Posterior vena cava (tissue), 2 donors: ENCODE measurements at regions not wholly inside any gene's neighbourhood (a gene's known extent, or its start where the extent isn't known, plus 50 kb on each side); places are given as distances from the start of the nearest gene placed in this dataset.

Source experiments
- DNase-seq: peaks from one replicate; pipeline ENCODE4 v3.0.0-alpha.2; 2020; ENCODE audit warnings: low spot score
- intact Hi-C, 2 donors: fragments of 100-400 bp; cut with DNase I; formaldehyde crosslinking; loops; one replicate each; pipeline versions ENCODE4 v1.14.1 to v1.14.2; 2022 to 2023
- donor health status: DM: yes; HTN: yes; CAD: no.
- donor health status: DM: yes; HTN: yes; CAD: no.

- DNase-seq = no peak
- intact Hi-C loops = no loop called here
These were observed 69.3 kb downstream of the ISOC1 start for GRCh38 chr5:129163810-129164378.

DNA sequence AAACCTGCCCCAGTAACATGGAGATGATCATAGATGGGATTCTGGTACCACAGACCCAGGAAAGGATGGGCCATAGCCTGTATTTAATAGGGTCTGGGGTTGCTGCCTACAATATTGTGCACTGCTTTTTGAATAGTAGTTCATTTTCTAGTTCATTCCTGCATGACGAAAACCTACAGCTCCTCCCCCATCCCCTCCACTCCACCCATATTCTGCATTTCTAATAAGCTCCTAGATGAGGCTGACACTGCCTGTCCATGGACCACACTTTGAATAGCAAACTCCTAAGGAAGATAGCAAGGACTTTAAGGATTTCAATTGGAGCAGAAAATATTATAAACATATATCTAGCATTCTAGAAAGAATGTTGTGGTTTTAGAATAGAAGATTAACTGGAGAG lies 75.5 kb downstream of the ISOC1 start:
- no peak for DNase-seq
- intact Hi-C loops = no loop called here

DNA sequence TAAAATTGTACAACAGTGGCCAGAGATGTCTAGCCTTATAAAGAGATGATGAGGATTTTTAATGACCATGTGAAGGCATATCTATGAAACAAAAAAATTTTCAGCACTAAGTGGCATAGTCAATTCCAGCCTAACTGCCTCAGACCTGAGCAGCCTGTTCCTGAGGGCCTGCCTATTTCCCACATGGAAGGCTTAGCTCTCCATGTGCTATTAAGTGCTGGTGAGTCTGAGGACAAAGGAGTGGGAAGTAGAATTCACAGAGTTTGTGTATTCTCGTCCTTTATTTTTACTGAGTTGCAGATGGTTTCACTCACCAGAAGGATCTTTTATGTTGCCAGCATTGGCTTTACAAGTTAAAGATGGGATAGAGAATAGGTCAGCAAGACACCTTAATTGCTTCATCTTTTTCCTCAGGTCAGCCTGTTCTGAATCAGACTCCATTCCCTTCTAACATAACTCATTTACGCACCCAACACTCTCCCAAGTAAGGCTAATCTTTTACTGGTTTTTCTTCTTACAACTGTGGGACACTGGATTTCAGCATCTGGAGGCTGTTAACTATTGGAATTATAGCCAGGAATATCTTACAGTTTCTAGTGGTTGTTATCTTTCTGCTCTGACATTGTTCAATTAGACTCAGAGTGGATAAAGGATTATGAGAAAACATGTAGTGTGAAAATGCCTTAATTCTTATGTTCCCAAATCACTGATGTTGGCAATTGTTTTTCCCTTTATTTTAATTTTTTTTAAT lies 76.8 kb downstream of the ISOC1 start:
- no peak for DNase-seq

GRCh38 chr5:129172580-129172979 lies 78.0 kb downstream of the ISOC1 start:
- no peak for DNase-seq
- intact Hi-C loops = no loop called here

More for the DNA sequence above, 76.8 kb downstream of the ISOC1 start:
- intact Hi-C loops = no loop called here

DNA sequence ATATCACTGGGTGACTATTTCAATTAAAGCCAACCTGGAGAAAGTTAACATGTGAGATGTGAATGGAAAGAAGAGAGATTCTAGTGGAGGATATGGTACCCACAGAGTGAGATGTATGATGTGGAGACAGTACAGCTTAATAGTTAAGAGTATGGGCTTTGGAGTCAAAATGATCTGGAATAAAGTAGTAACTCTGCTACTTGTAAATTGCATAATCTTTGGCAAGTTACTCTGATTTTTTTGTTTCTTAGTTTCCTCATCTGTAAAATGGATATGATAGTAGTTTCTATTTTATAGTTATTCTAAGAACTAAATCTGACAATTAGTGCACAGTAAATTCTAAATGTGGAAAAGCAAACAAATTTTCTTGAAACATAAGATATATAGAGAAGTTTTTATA lies 79.2 kb downstream of the ISOC1 start:
- intact Hi-C loops = no loop called here
- no peak for DNase-seq

GRCh38 chr5:129174480-129174879 lies 79.9 kb downstream of the ISOC1 start:
- intact Hi-C loops = no loop called here
- DNase-seq = no peak

- intact Hi-C loops = no loop called here
- DNase-seq = no peak
These were observed 82.9 kb downstream of the ISOC1 start for GRCh38 chr5:129177451-129177850.

DNA sequence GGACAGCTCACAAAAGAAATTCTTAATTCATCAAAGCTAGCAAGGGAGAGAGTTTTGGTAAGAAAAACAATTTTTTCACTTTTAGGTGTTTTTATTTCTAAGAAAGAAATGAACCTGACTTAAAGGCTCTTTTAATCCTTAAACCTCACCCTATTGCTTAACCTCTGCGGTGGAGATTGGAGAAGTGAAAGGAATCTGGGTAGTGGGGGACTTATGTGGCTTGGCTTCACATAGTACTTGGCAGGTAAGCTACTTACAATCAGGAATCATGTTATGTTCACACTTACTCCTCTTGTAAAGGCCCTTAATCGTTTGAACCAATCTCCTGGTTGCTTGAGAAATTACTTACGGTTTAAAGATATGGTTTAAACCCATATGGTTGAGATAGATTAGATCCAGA lies 104.8 kb downstream of the ISOC1 start:
- DNase-seq = no peak
- intact Hi-C loops = no loop called here

- no peak for DNase-seq
- intact Hi-C loops = no loop called here
These were observed 110.0 kb downstream of the ISOC1 start for GRCh38 chr5:129204525-129204924.

GRCh38 chr5:129216001-129216400 lies 121.5 kb downstream of the ISOC1 start:
- DNase-seq = peak; percentile 22
- intact Hi-C loops = no loop called here

DNA sequence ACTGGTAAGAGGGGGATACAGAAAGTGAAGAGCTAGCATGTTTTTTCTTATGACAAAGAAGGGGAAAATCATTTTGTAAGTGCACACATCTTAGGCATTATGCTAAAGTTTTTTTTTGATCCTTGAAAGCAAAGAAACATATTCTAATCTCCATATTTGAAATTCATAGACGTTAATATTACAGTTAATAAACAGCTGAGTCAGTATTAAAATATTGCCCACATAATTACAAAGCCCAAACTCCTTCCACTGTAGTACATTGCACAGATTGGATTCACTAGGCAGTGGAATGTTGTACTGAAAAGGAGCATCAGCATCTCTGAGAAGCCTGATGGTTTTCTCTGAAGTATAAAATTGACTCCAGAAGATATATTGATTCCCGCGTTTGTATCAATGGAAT lies 122.6 kb downstream of the ISOC1 start:
- intact Hi-C loops = no loop called here

DNA sequence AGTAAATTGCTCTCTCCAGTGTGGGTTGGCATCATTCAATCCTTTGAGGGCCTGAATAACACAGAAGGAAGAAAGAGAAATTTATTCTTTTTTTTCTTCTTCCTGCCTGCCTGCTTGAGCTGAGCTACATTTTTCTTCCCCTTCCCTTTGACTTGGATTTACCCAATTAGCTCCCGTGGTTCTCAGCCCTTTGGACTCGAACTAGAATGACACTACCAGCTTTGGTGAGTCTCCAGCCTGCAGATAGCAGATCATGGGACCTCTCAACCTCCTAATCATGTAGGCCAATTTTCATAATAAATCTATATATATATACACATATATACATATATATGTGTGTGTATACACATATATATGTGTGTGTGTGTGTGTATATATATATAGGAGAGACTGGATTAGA lies 128.6 kb downstream of the ISOC1 start:
- no peak for DNase-seq
- intact Hi-C loops = no loop called here

More for the DNA sequence above, 122.6 kb downstream of the ISOC1 start:
- no peak for DNase-seq

GRCh38 chr5:129228577-129228976 lies 134.0 kb downstream of the ISOC1 start:
- no peak for DNase-seq
- intact Hi-C loops = no loop called here

GRCh38 chr5:129241755-129242154 lies 147.2 kb downstream of the ISOC1 start:
- intact Hi-C loops = no loop called here
- no peak for DNase-seq

- no peak for DNase-seq
- intact Hi-C loops = no loop called here
These were observed 148.5 kb downstream of the ISOC1 start for GRCh38 chr5:129243039-129243438.

DNA sequence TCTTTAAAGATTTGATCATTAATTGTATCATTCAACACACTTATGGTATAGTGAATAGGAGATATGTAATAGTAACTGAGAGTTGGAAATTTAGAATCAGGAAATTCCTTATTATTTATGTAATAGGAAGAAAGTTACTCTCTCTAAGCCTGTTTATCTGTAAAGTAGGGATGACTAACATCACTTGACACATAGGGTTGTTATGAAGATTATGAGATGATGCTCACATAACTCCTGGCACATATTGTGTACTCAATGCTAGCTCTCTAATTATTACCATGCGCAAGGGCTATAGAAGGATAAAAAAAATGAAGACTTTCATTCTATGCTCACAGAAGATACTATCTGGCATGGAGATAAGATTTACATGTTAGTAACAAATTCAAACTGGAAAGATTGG lies 149.9 kb downstream of the ISOC1 start:
- no peak for DNase-seq

GRCh38 chr5:129245489-129245888 lies 150.9 kb downstream of the ISOC1 start:
- intact Hi-C loops = no loop called here

More for the DNA sequence above, 149.9 kb downstream of the ISOC1 start:
- intact Hi-C loops = no loop called here

DNA sequence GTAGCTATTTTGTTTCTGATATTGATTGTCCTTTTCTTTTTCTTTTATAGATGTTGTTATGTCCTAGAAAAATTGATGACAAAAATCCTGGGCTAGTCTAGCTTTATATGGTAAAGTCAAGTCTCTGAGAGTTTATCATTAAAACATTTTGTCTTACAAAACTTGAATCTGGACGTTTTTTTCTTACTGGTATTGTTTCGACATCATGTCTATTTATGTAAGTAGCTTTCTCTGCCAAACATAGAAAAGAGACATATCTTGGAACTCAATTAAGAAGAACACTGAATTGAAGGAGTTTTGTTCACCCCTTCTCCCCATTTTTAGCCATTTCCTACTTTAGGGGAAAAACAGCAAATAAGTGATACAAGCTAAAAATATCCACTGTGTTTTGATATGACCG lies 151.5 kb downstream of the ISOC1 start:
- intact Hi-C loops = no loop called here
- no peak for DNase-seq

More at GRCh38 chr5:129245489-129245888, 150.9 kb downstream of the ISOC1 start:
- DNase-seq = no peak

GRCh38 chr5:129249886-129250285 lies 155.3 kb downstream of the ISOC1 start:
- no peak for DNase-seq
- intact Hi-C loops = no loop called here

- intact Hi-C loops = no loop called here
These were observed 176.8 kb downstream of the ISOC1 start for GRCh38 chr5:129271308-129271707.

DNA sequence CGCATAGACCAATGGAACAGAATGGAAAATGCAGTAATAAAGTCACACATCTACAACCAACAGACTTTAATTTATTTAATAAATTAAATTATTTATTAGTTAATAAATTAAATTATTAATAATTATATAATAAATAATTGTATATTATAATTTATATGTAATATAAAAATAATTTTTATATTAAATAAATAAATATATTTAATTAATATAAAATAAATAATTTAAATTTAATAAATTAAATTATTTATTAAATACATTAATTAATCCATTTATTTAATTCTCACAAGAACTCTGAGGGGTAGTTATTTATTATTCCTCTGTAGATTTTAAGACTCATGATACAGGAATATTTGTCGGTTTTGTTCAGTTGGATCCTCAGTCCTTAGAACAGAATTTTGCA lies 176.1 kb upstream of the ADAMTS19 start:
- no peak for DNase-seq
- intact Hi-C loops = loop anchor here in 1 of 2 donors (10.0 kb wide), 1 partner anchor 1149 kb away; no protein-coding TSS in a partner anchor

More at GRCh38 chr5:129271308-129271707, 176.8 kb downstream of the ISOC1 start:
- DNase-seq = no peak
